Brain microvascular endothelial cell (primary cell): ENCODE measurements at regions not wholly inside any gene's neighbourhood (a gene's known extent, or its start where the extent isn't known, plus 50 kb on each side); places are given as distances from the start of the nearest gene placed in this dataset.

Experiments used
- DNase-seq: peaks from one replicate; pipeline ENCODE4 v3.0.0-alpha.2; 2020
- H3K27ac ChIP-seq: fragments of 250-450 bp; sonication (Bioruptor Pico); 2 replicates; pipeline ENCODE4 v1.5.1; 2020; ENCODE audit warnings: mild to moderate bottlenecking, moderate library complexity
- H3K27me3 ChIP-seq: fragments of 250-450 bp; sonication (Bioruptor Pico); replicated peaks from 2 replicates; pipeline ENCODE4 v1.5.1; 2020; ENCODE audit warnings: mild to moderate bottlenecking
- H3K36me3 ChIP-seq: fragments of 250-450 bp; sonication (Bioruptor Pico); replicated peaks from 2 replicates; pipeline ENCODE4 v1.5.1; 2020; ENCODE audit warnings: mild to moderate bottlenecking
- H3K4me3 ChIP-seq: 2 replicates; pipeline ENCODE4 v1.5.1; 2011; ENCODE audit warnings: low read depth, mild to moderate bottlenecking, control low read depth, low read length, moderate library complexity
- CTCF ChIP-seq: IDR thresholded peaks from 2 replicates; pipeline ENCODE4 v1.5.1; 2011; ENCODE audit warnings: low read depth, mild to moderate bottlenecking, moderate library complexity, low read length, control low read depth, inconsistent platforms; ENCODE audit errors: missing control alignments
- in situ Hi-C: cut with HindIII; loops from 2 replicates; pipeline ENCODE4 v1.10.0; 2017; ENCODE audit warnings: low sequenced_read_pairs, low pct_ligation_motif_present

- in situ Hi-C loops = no loop called here
- TF ChIP-seq CTCF = no peak
- DNase-seq = no peak
- Histone ChIP-seq H3K27me3 (no peaks in the 10 kb centered on the region), H3K4me3 (no peak overlapping the region), H3K27ac (no peak overlapping the region), H3K36me3 (no peaks in the 10 kb centered on the region)
Measured at GRCh38 chr2:79223539-79223938, 64.0 kb upstream of the REG3A start.

GRCh38 chr2:79219383-79219988 is 59.9 kb upstream of the REG3A start:
- in situ Hi-C loops = no loop called here
- Histone ChIP-seq H3K27me3 (no peaks in the 10 kb centered on the region), H3K36me3 (no peaks in the 10 kb centered on the region), H3K27ac (no peak overlapping the region), H3K4me3 (no peak overlapping the region)
- peak; percentile 4 for DNase-seq
- peak; percentile 54 for TF ChIP-seq CTCF

GRCh38 chr2:79210274-79210917 is 50.8 kb upstream of the REG3A start:
- in situ Hi-C loops = no loop called here
- no peak for DNase-seq
- H3K27me3 ChIP-seq = no peaks in the 10 kb centered on the region
- no peak for TF ChIP-seq CTCF
- H3K4me3 ChIP-seq = no peak overlapping the region
- no peak overlapping the region for H3K27ac ChIP-seq
- no peaks in the 10 kb centered on the region for H3K36me3 ChIP-seq
